GM12865 (cell line): ENCODE measurements at regions not wholly inside any gene's neighbourhood (a gene's known extent, or its start where the extent isn't known, plus 50 kb on each side); places are given as distances from the start of the nearest gene placed in this dataset.
"Not testable (repeated sequence)": the region's sequence is repeated elsewhere in the genome, so short reads cannot be mapped to it uniquely, and the experiment has no call there.

Experiments
- DNase-seq: peaks from one replicate; pipeline ENCODE4 v3.0.0; 2010; ENCODE audit warnings: low read depth
- H3K4me3 ChIP-seq: 2 replicates; pipeline ENCODE4 v1.5.1; 2011; ENCODE audit warnings: mild to moderate bottlenecking, low read depth, low read length, control low read depth
- CTCF ChIP-seq: IDR thresholded peaks from 2 replicates; pipeline ENCODE4 v1.5.1; 2011; ENCODE audit warnings: low read length, control low read depth, low read depth, inconsistent platforms; ENCODE audit not compliant: insufficient read depth; ENCODE audit errors: missing control alignments

DNA sequence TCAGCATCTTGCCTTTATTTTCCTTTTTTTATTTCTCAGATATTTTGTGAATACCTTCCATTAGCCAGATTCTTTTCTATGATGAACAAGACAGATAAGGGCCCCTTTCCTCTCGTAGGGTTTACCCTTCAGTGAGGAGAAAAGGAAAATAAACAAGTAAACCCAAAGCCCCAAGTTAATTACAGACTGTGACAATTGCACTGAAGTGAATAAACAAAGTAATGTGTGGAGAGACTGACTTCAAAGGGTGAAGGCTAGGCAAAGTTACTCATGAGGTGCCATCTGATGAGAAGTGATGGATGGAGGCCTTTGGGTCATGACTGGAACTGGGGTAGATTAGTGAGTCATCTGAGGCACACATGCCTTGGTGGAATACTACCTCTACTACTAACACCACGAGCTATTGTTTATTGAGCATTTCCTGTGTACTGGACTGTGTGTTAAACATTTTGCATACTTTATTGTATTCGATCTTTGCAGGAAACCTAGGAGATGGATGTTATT, 143.4 kb upstream of the PRICKLE1 start:
- no peak overlapping the region for H3K4me3 ChIP-seq
- DNase-seq, result no peak
- no peak for TF ChIP-seq CTCF

DNA sequence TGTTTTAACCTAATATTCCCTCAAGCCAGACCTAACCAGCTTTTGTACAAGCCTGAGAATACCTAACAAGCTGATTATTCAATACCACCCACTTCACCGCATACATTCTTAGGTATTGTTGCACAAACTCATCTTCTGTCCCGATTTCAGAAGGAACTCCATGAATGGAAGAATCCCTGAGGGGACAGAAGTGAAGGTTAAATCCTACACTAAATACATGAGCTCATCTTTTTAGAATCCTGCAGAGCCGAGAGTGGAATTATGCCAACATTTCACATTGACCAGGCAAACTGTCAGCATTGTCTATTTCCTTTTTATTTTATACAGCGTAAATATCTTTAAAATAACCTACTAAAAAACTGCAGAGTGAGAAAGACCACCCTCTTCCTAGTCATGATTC, 140.7 kb upstream of the PRICKLE1 start:
- no peak overlapping the region for H3K4me3 ChIP-seq
- TF ChIP-seq CTCF, result no peak
- no peak for DNase-seq

DNA sequence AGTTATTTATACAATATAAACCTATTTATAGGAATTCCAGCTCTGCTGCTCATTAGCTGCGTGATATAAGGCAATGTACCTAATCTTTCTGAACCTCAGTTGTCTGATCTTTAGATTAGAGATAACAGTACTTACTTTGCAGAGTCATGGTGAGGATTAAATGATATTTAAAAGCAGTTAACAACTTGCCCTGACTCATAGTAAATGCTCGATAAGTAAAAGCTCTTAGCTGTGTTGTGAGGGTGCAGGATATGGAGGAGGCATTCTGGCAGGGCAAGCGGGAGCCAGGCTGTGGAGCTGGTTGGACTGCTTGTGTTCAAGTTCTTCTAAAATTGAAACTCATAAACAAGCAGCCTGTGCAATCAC, 140.0 kb upstream of the PRICKLE1 start:
- no peak for DNase-seq

GRCh38 chr12:42728770-42729534, 139.4 kb upstream of the PRICKLE1 start:
- no peak for TF ChIP-seq CTCF
- DNase-seq, result no peak
- no peak overlapping the region for H3K4me3 ChIP-seq

More for the DNA sequence above, 140.0 kb upstream of the PRICKLE1 start:
- H3K4me3 ChIP-seq, result no peak overlapping the region
- no peak for TF ChIP-seq CTCF

DNA sequence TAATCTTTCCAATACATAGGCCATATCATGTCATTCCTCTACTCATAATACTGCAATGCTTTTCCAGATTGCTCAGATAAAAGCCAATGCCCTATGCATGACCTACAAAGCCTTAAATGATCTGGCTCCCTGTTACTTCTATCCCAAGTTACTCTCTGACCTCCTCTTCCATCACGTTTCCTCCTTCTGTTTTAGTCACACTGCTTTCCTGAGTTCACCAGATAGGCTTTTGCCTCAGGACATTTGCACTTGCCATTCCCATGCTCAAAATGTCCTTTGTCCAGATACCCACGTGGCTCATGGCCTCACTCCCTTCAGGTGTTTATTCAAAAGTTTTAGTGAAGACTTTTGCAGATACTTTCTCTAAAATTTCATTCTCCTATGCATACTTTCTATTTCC, 138.7 kb upstream of the PRICKLE1 start:
- H3K4me3 ChIP-seq, result no peak overlapping the region
- TF ChIP-seq CTCF, result no peak
- DNase-seq, result no peak

DNA sequence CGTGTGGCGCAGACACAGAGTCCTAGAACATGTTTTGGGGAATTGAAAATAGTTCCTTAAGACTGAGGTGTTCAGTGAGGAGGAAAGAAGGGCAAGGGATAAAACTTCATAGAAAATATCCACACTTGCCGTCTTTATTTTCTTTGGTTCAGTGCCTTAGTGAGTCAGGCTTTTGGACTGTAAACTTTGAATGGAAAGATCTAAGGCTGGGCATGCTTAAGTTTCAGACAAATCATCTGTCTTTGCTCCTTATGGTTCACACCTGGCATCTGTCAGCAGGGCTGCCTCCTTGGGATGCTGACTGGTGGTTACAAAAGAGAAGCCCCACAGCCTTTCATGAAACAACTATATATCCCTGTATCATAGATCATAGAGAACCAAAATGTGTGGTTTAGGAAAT, 136.3 kb upstream of the PRICKLE1 start:
- no peak overlapping the region for H3K4me3 ChIP-seq
- no peak for TF ChIP-seq CTCF
- DNase-seq, result no peak

- no peak overlapping the region for H3K4me3 ChIP-seq
- no peak for DNase-seq
- TF ChIP-seq CTCF, result no peak
Measured at GRCh38 chr12:42716491-42716891, 126.9 kb upstream of the PRICKLE1 start.

DNA sequence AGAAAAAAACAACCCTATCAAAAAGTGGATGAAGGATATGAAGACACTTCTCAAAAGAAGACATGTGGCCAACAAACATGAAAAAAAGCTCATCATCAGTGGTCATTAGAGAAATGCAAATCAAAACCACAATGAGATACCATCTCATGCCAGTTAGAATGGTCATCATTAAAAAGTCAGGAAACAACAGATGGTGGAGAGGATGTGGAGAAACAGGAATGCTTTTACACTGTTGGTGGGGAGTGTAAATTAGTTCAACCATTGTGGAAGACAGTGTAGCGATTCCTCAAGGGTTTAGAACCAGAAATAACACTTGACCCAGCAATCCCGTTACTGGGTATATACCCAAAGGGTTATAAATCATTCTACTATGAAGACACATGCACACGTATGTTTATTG, 124.0 kb upstream of the PRICKLE1 start:
- H3K4me3 ChIP-seq, DNase-seq: not testable (repeated sequence)

GRCh38 chr12:42708374-42708773, 118.8 kb upstream of the PRICKLE1 start:
- not testable (repeated sequence) for H3K4me3 ChIP-seq, DNase-seq
